ENCODE measurements at regions not wholly inside any gene's neighbourhood (a gene's known extent, or its start where the extent isn't known, plus 50 kb on each side); places are given as distances from the start of the nearest gene placed in this dataset.

DNA sequence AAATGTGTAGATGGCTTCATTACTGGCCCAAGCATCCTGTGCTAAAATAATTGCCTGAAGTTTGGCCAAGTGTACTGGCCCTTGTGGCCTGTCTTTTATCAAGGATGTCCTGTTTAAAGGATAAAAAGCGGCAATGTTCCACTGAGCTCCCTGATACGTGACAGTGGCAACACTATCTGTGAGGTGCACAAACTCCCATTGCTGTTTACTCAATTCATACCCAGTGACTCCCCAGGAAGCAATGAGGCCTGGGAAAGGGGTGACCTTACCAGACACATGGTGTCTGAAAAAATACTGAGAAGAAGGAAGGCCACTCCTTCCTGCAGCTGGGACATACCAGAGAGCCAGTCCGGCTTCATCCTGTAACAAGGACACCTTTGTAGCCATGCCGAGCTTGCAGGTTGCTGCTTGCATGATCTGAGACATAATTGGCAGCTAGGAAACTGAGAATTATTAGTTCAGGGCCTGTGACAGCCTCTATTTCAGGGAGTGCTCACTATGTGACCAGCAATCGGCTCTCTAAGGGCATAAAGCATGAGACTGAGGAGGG, 198.5 kb upstream of the LRATD1 start:
- TF ChIP-seq EZH2phosphoT487 (conservative IDR thresholded peaks at IDR 0.05; ENCODE audit: low read length): no peak
- TF ChIP-seq, protein P1, sequence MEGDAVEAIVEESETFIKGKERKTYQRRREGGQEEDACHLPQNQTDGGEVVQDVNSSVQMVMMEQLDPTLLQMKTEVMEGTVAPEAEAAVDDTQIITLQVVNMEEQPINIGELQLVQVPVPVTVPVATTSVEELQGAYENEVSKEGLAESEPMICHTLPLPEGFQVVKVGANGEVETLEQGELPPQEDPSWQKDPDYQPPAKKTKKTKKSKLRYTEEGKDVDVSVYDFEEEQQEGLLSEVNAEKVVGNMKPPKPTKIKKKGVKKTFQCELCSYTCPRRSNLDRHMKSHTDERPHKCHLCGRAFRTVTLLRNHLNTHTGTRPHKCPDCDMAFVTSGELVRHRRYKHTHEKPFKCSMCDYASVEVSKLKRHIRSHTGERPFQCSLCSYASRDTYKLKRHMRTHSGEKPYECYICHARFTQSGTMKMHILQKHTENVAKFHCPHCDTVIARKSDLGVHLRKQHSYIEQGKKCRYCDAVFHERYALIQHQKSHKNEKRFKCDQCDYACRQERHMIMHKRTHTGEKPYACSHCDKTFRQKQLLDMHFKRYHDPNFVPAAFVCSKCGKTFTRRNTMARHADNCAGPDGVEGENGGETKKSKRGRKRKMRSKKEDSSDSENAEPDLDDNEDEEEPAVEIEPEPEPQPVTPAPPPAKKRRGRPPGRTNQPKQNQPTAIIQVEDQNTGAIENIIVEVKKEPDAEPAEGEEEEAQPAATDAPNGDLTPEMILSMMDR (IDR thresholded peaks at IDR 0.05; ENCODE audit: insufficient read depth, low read length, poor library complexity, severe bottlenecking): no peak
